GM19452 (cell line): ENCODE measurements at regions not wholly inside any gene's neighbourhood (a gene's known extent, or its start where the extent isn't known, plus 50 kb on each side); places are given as distances from the start of the nearest gene placed in this dataset.
"Not testable (repeated sequence)": the region's sequence is repeated elsewhere in the genome, so short reads cannot be mapped to it uniquely, and the experiment has no call there.

Source experiments
- ATAC-seq: cut with Tn5 transposase; IDR thresholded peaks from one replicate; pipeline ENCODE4 v1.9.1; 2021; ENCODE audit not compliant: unreplicated experiment

- no peak for ATAC-seq
Observed at GRCh38 chrX:39030636-39031035, 229.4 kb downstream of the MID1IP1 start.

GRCh38 chrX:39039890-39040289 lies 238.6 kb downstream of the MID1IP1 start:
- no peak for ATAC-seq

- no peak for ATAC-seq
Observed at GRCh38 chrX:39043838-39044550, 242.7 kb downstream of the MID1IP1 start.

GRCh38 chrX:39047174-39047573 lies 245.9 kb downstream of the MID1IP1 start:
- no peak for ATAC-seq

GRCh38 chrX:39049975-39050374 lies 248.7 kb downstream of the MID1IP1 start:
- no peak for ATAC-seq

GRCh38 chrX:39050427-39050826 lies 249.2 kb downstream of the MID1IP1 start:
- no peak for ATAC-seq

- no peak for ATAC-seq
Observed at GRCh38 chrX:39052751-39053150, 251.5 kb downstream of the MID1IP1 start.

GRCh38 chrX:39058724-39059123 lies 257.5 kb downstream of the MID1IP1 start:
- no peak for ATAC-seq

- no peak for ATAC-seq
Observed at GRCh38 chrX:39059866-39060265, 258.6 kb downstream of the MID1IP1 start.

GRCh38 chrX:39063037-39063436 lies 261.8 kb downstream of the MID1IP1 start:
- no peak for ATAC-seq

- no peak for ATAC-seq
Observed at GRCh38 chrX:39063702-39064101, 262.4 kb downstream of the MID1IP1 start.

- ATAC-seq: no peak
Observed at GRCh38 chrX:39065051-39065871, 264.0 kb downstream of the MID1IP1 start.

- no peak for ATAC-seq
Observed at GRCh38 chrX:39067866-39068265, 266.6 kb downstream of the MID1IP1 start.

- not testable (repeated sequence) for ATAC-seq
Observed at GRCh38 chrX:39068634-39069033, 267.4 kb downstream of the MID1IP1 start.

GRCh38 chrX:39070009-39070408 lies 268.8 kb downstream of the MID1IP1 start:
- no peak for ATAC-seq

GRCh38 chrX:39073131-39073530 lies 271.9 kb downstream of the MID1IP1 start:
- ATAC-seq: no peak

- no peak for ATAC-seq
Observed at GRCh38 chrX:39096599-39096998, 295.3 kb downstream of the MID1IP1 start.

- no peak for ATAC-seq
Observed at GRCh38 chrX:39104745-39105144, 303.5 kb downstream of the MID1IP1 start.

GRCh38 chrX:39112143-39112542 lies 310.9 kb downstream of the MID1IP1 start:
- no peak for ATAC-seq

GRCh38 chrX:39115166-39115565 lies 313.9 kb downstream of the MID1IP1 start:
- no peak for ATAC-seq

GRCh38 chrX:39117101-39117500 lies 315.8 kb downstream of the MID1IP1 start:
- no peak for ATAC-seq

- ATAC-seq: no peak
Observed at GRCh38 chrX:39121903-39122302, 320.6 kb downstream of the MID1IP1 start.
